ENCODE measurements at regions not wholly inside any gene's neighbourhood (a gene's known extent, or its start where the extent isn't known, plus 50 kb on each side); places are given as distances from the start of the nearest gene placed in this dataset.
"Not testable (repeated sequence)": the region's sequence is repeated elsewhere in the genome, so short reads cannot be mapped to it uniquely, and the experiment has no call there.

- DNase-seq, result no peak
These were observed 653.7 kb downstream of the DACH1 start for GRCh38 chr13:71213252-71213821.

GRCh38 chr13:71210861-71211260 is 656.1 kb downstream of the DACH1 start:
- DNase-seq, result no peak

GRCh38 chr13:71209217-71209616 is 657.8 kb downstream of the DACH1 start:
- DNase-seq, result no peak

GRCh38 chr13:71184583-71184982 is 682.4 kb downstream of the DACH1 start:
- DNase-seq, result not testable (repeated sequence)

GRCh38 chr13:71183352-71183751 is 683.7 kb downstream of the DACH1 start:
- not testable (repeated sequence) for DNase-seq

- DNase-seq, result no peak
These were observed 695.3 kb downstream of the DACH1 start for GRCh38 chr13:71171740-71172139.

- no peak for DNase-seq
These were observed 697.8 kb downstream of the DACH1 start for GRCh38 chr13:71169180-71169579.

- no peak for DNase-seq
These were observed 710.5 kb downstream of the DACH1 start for GRCh38 chr13:71156550-71156949.

GRCh38 chr13:71149498-71150363 is 717.3 kb downstream of the DACH1 start:
- no peak for DNase-seq

- no peak for DNase-seq
These were observed 718.0 kb downstream of the DACH1 start for GRCh38 chr13:71149046-71149445.

GRCh38 chr13:71148396-71148795 is 718.6 kb downstream of the DACH1 start:
- no peak for DNase-seq

GRCh38 chr13:71144883-71145282 is 722.1 kb downstream of the DACH1 start:
- DNase-seq, result no peak

GRCh38 chr13:71137101-71137500 is 729.9 kb downstream of the DACH1 start:
- no peak for DNase-seq

GRCh38 chr13:71124230-71124629 is 742.8 kb downstream of the DACH1 start:
- DNase-seq, result no peak

- no peak for DNase-seq
These were observed 748.1 kb downstream of the DACH1 start for GRCh38 chr13:71118779-71119364.

GRCh38 chr13:71117920-71118319 is 749.1 kb downstream of the DACH1 start:
- no peak for DNase-seq

GRCh38 chr13:71115301-71115700 is 751.7 kb downstream of the DACH1 start:
- DNase-seq, result no peak

- DNase-seq, result no peak
These were observed 770.6 kb downstream of the DACH1 start for GRCh38 chr13:71096421-71096820.

- DNase-seq, result no peak
These were observed 776.0 kb downstream of the DACH1 start for GRCh38 chr13:71090990-71091389.

GRCh38 chr13:71089056-71089455 is 777.9 kb downstream of the DACH1 start:
- DNase-seq, result no peak

- DNase-seq, result no peak
These were observed 779.6 kb downstream of the DACH1 start for GRCh38 chr13:71087432-71087831.

- DNase-seq, result no peak
These were observed 780.0 kb downstream of the DACH1 start for GRCh38 chr13:71087006-71087405.

GRCh38 chr13:71082631-71083030 is 784.4 kb downstream of the DACH1 start:
- DNase-seq, result no peak

GRCh38 chr13:71079638-71080037 is 787.4 kb downstream of the DACH1 start:
- no peak for DNase-seq
